HG03097 (cell line): ENCODE measurements at regions not wholly inside any gene's neighbourhood (a gene's known extent, or its start where the extent isn't known, plus 50 kb on each side); places are given as distances from the start of the nearest gene placed in this dataset.

Source experiments
- ATAC-seq: cut with Tn5 transposase; IDR thresholded peaks from one replicate; pipeline ENCODE4 v1.9.1; 2021; ENCODE audit not compliant: unreplicated experiment, low FRiP score

DNA sequence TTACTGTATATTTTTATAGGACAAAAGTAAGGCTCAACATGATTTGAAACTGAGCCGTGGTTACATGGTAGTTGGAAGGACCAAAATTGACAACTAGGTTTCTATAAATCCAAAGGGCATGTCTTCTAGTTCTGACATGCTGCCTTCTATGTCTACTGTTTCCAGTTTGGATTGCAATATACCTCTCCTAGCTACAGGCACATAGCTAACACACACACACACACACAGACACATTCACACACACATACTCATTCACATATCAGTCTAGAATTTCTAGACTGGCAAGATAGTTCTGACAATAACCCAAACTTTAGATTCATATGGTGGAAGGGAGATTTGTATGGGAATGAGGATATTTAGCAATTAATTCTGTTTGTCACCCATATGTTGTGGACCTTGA is 544.8 kb upstream of the CAMK1G start:
- no peak for ATAC-seq

DNA sequence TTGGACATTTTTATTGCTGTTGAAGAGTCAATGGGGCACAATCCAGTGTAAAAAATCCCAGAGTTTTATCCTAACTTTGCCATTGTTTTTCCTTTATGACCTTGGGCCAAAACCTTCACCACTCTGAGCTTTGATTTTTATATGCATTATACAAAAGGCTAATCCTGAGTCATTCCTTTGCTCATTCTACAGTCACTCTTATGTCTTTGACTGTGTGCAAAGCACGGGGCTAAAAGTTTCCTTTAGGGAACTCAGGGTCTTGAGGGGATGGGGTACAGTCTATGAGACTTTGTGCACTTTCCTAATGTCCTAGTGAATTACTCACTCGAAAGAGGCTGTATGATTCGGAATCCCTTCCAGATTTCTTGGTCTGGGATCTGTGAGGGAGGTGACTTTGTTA is 543.2 kb upstream of the CAMK1G start:
- no peak for ATAC-seq

DNA sequence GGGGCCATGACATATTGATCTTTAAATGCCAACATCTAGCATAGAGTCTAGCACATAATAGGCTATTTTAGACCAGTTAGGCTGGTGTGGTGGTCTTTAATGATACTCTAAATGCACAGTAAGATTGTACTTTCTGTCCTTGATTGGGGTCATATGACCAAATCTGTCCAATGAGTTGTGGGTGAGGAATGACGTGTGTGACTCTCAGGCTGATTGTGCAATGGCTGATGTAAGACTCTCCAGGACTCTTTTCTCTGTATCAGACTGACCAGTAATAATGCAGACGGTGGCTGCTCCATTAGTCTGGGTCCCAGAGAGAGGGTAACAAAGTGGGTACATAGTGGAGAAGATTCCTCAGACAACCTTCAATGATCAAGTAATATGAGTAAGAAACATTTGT is 541.6 kb upstream of the CAMK1G start:
- no peak for ATAC-seq

DNA sequence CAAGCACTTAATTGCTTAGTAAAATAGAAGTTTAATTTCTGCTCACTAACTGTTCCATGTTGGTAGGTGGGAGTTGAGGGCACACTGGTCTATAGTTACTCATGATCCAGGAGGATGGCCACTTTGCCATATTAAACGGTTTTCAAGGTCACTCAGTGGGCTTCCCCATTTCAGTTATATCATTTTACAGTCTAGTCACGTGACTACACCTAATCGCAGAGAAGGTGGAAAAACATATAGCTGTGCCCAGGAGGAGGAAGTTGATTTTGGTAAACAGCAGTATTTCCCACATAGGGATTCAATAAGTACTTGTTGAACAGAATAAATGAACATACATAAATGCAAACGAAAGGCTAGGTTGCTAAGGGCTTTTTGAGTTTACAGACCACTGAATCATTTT is 541.1 kb upstream of the CAMK1G start:
- ATAC-seq: no peak

DNA sequence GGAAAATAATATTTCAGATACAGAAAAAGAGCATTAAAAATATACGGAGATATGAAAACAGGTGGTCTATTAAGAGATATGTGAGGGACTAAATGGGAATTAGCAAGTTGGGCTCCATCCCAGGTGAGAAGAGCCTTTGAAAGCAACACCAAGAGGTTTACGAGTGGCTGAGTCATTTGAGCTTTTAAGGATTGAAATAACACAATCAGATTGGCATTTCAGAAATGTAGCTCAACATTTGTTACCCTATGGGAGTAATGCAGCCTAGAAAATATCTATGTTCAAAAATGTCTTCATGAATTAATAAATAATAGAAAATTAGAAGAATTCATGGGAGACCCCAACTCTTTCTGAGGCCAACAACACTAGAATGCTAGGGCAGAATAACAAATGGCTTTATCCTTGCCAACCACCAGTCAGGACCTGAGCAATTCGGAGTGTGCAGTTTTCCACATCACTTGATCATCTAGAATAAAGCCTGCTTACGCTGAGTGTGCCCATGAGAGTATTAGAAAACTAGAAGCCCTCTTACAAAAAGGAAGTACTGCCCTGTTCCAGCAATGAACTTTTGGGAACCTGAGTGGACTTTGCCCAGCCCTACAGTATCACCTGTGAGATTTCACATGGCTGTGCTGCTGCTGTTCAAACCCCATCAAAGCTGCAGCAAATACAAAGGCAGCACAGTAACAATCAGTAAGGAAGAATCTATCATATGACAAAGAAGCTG is 538.0 kb upstream of the CAMK1G start:
- no peak for ATAC-seq

DNA sequence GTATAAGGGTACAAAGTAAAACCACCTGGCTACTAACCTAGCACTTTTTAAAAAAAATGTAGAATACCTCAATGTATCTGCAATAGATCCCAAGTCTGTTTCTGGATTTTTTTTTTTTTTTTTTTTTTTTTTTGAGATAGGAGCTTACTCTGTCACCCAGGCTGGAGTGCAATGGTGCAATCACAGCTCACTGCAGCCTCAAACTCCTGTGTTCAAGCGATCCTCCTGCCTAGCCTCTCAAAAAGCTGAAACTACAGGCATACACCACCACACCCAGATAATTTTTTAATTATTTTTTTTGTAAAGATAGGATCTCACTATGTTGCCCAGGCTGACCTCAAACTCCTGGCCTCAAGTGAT is 537.5 kb upstream of the CAMK1G start:
- ATAC-seq: no peak

DNA sequence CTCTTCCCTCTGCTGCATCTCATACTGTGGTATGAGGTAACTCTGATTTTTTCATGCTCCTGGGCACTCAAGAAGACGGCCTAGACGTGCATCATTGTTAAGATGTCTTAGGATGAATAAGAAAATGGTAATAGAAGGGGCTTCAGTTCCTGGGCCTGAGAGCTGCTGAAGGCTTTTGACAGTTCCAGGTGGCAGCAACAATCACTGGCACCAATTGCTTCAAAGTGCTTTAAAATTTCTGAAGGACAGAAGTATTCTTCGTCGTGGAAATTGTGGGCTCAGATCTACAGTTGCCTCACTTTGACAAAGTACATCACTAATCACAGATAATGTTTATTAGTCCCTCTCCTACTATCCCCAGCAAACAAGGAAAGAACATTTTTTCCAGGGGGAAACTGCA is 536.6 kb upstream of the CAMK1G start:
- ATAC-seq: no peak

DNA sequence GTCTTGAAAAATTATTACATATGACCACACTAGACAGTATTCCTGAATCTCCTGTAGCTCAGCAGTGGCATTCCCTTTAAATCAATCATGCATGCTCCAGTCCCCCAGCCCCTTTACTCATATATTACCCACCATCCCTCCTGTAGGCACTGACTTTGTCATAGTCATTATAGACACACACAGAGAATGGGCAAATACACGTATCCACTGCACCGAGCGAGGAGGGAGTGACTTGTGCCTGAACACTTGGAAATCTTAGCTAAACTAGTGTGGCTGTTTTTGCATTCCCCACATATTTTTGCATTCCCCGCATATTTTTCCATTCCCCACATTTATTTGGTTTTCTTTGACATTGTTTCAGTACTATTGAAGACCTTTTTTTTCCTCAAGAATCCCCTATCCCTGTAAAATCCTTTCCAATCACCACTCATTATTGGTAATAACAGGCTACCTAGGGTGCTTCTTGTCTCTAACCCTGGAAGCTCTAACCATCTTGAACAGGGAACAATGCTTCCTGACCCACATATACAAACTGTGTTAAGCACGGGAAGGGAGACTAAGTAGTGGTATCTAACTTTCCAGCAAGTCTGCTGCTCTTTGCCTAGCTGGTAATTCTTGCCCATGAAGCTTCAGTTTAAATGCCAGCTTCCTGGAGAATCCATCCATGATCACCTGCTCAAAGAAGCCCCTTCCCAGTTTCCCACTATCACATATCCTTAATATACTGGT is 534.4 kb upstream of the CAMK1G start:
- ATAC-seq: no peak

DNA sequence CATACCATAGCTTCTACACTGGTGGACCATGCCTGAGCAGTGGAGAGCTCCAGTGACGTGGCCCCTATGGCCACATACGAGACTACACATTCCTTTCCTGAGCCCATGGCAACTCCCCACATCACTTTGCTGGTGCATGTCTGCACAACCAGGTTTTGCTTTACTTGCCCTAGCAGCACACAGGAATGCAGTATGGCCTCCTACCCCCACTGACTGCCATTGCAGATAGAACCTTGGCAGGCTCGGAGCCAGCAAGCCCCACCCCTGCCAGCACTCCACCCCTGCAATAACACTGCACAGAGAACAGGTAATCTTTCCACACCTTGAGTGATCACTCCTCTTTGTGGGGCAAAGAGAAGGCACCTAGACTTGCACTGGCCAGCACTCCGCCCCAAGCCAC is 531.9 kb upstream of the CAMK1G start:
- no peak for ATAC-seq

DNA sequence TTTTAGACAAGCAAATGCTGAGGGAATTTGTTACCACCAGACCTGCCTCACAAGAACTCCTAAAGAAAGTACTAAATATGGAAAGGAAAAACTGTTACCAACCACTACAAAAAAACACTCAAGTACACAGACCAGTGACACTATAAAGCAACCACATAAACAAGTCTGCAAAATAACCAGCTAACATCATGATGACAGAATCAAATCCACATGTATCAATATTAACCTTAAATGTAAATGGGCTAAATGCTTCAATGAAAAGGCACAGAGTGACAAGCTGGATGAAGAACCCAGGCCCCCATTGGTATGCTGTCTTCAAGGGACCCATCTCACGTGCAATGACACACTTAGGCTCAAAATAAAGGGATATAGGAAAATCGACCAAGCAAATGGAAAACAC is 529.9 kb upstream of the CAMK1G start:
- no peak for ATAC-seq

DNA sequence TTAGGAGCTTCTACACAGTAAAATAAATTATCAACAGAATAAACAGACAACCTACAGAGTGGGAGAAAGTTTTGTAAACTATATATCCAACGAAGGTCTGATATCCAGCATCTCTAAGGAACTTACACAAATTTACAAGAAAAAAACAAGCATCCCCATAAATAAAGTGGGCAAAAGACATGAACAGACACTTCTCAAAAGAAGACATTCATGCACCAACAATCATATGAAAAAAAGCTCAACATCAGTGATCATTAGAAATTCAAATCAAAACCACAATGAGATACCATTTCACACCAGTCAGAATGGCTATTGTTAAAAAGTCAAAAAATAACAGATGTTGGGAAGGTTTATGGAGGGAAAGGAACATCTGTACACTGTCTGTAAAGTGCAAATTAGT is 526.4 kb upstream of the CAMK1G start:
- ATAC-seq: no peak

DNA sequence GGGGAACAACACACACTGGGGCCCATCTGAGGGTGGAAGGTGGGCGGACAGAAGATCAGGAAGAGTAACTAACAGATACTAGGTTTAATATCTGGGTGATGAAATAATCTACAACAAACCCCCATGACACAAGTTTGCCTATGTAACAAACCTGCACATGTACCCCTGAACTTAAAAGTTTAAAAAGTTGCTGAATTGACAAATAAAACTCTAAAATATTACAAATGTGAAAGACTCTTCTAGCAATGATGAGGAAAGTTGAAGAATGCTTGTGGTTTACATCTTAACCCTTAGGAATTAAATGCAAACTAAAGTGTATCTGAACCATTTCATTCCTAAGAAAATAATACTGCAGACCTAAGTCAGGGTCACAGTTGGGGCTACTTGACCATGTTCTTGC is 525.6 kb upstream of the CAMK1G start:
- no peak for ATAC-seq

DNA sequence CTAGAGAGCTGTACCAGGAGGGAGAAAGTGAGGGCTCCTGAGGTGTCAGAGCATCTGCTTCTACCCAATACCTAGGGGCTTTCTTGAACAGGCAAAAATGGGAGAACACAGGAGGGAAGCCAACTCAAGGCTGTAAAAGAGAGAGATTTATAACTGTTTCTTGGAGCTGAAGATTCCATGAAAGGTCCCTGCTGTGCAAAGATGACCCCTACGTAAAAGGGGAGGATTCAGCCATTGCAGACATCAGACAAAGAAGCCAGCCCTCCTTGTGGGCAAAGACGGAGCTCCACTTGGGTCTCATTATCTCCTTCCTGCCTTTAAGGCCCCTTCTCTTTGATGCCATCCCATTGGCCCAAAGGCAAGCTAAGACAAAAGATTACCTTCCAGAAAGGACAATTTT is 524.1 kb upstream of the CAMK1G start:
- no peak for ATAC-seq

DNA sequence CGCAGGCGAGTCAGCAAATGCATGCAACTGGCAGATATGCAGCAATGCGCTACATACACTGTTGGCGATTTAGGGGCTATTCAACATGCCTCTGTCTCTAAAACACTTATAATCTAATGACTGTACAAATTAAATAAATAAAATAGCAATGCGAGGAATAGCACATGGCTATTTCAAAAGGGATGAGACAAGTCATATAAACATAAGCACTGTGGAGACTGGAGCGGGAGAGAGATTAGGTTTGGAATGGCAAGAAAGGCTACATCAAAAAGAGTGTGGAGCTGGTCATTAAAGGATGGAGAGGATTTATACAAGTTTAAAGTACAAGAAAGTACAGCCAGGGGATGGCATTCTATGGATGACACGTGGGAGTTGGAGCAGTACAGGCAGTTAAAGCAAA is 523.5 kb upstream of the CAMK1G start:
- ATAC-seq: no peak

DNA sequence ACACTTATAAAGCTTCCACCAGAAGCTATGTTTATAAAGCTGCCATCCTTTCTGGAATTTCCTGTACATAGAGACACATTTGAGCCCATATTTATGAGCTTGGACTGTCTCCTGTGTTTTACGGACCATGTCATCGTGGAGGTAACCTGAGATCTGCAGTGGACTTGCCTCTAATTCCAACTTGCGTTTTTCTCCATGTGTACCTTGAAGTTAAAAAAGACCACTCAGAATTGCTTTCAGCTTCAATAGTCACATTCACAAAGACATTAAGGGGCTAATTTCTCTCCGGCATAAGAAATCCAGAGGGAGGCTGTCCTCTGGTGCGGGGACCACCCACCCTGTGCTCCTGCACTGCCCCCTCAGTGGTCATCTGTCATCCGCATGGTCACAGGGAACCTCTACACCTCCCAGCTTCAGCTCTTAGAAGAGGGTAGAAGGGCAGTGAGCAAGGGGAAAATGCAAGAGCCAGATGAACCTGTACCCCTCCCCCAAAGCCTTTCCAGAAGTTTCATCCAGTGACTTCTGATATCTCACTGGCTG is 521.4 kb upstream of the CAMK1G start:
- no peak for ATAC-seq

DNA sequence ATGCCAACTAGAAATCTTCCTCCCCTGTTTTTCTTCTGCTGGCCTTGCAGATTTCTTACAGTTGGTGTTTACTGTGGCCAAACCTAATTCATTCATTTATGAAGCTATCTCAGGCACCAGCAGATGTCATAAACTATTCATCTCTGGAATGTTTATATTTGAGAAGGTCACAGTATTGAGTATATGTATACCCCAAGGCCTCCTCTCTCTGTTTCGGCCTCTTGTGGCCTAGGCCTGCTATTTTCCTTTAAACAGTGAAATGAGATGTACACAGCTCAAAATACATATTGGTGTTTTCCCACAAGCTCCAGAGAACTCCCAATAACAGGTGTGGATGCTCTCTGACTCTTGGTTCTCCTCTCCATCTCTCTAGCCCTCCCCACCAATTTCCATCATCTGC is 520.7 kb upstream of the CAMK1G start:
- no peak for ATAC-seq

DNA sequence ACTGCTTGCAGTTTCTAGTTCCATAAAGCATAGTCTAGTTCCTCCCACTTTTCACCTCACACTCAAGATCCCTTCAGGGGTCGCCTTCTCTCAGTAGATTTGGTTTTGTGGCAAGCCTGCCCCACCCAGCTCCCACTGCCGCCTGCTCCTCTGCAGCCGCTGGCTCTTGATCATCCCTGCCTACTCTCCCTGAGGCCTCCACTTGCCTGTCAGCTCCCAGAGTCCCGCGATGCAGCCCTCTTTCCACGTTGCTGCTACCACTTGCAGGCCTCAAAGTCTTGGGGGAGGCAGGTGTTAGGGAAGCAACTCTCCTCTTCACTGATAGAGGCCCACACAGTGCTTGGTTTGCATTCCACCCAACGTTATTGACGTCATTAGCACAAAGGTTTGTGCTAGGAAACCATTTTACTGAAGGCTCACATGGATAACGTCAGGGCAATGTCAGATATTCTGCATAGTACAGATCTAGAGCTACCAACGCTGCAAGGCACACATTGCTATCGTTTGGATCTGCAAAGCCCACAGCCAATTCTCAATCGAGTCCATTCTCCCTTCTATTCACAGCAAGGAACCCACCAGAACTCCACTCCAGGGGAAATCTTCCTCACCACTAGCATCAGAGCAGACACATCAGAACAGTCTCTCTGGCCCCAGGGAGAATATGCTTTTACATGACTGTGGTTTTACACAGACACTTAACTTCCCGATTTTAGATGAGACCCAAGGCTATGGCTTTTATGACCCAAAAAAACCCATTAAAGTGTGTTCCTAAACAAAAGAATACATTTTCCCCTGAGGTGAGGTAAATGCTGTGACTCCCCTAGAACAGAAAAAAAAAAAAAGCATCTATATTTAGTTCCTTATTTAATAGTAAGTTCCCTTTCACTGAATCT is 519.5 kb upstream of the CAMK1G start:
- ATAC-seq: no peak

DNA sequence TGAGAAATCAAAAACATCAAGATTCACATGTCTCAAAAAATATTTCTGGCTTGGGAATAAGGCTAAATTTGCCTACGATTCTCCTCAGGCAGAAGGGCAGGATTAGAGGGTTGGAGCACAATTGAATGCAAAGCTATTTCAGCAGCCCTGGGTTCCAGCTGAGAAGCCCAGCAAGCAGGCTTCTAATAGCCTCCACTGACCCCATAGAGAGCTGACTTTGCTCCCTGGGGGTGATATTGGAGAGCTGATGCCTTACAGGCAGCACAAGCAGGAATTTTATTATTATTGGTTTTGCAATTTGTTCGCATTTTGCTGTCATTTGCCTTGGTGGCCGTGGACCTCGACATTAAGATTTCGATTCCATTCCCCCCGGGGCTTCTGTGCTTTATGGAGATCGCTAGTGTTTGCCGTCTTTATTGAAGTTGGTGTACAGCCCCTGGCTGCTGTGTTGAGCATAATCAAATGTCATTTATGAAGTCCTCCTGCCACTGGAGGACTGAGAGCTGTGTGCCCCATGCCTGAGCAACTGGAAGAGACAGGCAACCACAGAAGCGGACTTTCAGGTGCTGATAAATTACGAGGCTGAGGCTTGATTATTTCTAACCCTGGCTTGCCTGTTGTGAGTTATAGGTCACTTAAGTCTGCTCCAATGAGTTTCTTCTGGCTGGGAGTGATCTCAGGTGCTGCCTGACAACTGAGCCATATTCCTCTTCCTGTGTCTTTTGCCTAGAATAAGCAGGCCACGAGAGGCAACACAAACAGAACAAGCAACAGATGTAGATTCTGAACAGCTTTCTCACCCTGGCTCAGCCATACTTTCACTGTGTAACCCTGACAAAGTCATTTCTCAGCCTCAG is 518.4 kb upstream of the CAMK1G start:
- ATAC-seq: no peak

DNA sequence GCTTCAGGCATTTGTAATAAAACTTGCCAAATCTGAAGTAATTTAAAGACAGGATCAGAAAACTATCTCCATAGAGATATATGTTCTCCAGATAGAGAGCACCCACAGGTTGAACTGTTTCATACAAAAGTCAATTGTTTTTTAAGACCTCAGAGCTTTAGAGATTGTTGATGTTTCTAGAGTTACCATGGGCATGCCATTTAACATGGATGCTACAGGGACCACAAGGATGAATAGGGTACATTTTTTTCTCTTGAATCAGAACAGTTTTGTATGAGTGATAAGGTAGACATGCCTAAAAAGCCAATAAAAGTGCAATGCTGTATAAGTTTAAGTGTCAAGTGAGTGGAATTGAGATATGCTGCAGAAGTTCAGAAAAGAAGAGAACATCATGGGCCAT is 511.0 kb upstream of the CAMK1G start:
- ATAC-seq: no peak

DNA sequence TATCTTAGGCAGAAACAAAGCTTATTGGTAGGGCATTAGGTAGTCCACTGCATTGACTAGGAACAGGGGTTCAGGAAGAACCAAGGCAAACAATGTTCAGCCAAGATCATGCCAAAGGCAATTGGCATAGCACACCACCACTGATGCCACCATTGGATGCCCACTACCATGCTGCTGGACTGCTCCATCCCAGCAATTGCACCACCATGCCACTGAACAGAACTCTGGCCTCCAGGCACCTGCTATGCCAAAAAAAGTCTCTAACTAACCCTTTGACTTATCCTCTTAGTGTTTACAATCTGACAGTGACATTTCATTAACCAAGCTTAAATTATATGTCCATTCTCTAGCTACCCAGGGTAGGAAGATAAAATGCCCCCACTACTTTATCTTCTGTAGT is 509.6 kb upstream of the CAMK1G start:
- no peak for ATAC-seq
